GM18861 (cell line): ENCODE measurements at regions not wholly inside any gene's neighbourhood (a gene's known extent, or its start where the extent isn't known, plus 50 kb on each side); places are given as distances from the start of the nearest gene placed in this dataset.
"Not testable (repeated sequence)": the region's sequence is repeated elsewhere in the genome, so short reads cannot be mapped to it uniquely, and the experiment has no call there.

Source experiments
- ATAC-seq: cut with Tn5 transposase; IDR thresholded peaks from one replicate; pipeline ENCODE4 v1.9.1; 2021; ENCODE audit not compliant: unreplicated experiment

DNA sequence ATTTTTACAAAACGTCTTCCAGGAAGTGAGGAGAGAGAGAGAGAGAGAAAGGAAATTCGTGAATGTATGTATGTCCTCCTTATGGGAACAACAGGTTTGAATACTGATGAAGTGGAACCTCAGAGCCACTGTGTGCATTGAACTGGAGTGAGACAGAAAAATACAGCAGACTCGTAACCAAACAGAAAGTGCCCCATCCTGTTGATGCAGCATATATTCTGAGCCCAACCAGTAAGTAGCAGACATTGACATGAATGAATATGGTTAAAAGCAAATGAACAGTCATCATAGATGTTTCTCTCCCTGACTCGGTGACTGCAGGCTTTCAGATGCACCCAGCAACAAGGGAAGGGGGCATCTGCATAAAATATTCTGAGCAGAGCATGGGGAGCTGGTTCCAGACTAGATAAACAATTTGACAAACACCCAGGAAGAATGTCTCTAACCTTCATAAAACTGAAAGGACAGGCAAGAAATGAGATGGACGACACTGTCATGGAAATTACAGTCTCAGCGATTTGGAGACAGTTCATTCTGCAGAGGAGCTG lies 471.0 kb upstream of the PBX1 start:
- ATAC-seq: no peak

DNA sequence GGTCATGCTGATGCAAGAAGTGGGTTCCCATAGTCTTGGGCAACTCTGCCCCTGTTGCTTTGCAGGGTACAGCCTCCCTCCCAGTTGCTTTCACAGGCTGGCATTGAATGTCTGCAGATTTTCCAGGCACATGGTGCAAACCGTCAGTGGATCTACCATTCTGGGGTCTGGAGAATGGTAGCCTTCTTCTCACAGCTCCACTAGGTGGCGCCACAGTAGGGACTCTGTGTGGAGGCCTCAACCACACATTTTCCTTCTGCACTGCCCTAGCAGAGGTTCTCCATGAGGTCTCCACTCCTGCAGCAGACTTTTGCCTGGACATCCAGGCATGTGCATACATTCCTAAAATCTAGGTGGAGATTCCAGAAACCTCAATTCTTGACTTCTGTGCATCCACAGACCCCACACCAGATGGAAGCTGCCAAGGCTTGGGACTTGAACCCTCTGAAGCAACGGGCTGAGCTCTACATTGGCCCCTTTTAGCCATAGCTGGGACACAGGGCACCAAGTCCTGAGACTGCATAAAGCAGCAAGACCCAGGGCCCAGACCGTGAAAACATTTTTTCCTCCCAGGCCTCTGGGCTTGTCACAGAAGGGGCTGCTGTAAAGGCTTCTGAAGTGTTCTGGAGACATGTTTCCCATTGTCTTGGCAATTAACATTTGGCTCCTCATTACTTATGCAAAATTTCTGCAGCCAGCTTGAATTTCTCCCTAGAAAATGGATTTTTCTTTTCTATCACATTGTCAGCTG lies 466.2 kb upstream of the PBX1 start:
- ATAC-seq: no peak

DNA sequence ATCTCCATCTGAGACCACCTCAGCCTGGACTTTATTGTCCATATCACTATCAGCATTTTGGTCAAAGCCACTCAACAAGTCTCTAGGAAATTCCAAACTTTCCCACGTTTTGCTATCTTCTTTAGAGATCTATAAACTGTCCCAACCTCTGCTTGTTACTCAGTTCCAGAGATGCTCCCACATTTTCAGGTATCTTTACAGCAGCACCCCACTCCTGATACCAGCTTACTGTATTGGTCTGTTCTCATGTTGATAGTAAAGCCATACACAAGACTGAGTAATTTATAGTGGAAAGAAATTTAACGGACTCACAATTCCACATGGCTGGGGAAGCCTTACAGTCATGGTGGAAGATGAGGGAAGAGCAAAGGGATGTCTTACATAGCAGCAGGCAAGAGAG lies 465.4 kb upstream of the PBX1 start:
- no peak for ATAC-seq

GRCh38 chr1:164101802-164102201 lies 457.2 kb upstream of the PBX1 start:
- ATAC-seq: no peak

DNA sequence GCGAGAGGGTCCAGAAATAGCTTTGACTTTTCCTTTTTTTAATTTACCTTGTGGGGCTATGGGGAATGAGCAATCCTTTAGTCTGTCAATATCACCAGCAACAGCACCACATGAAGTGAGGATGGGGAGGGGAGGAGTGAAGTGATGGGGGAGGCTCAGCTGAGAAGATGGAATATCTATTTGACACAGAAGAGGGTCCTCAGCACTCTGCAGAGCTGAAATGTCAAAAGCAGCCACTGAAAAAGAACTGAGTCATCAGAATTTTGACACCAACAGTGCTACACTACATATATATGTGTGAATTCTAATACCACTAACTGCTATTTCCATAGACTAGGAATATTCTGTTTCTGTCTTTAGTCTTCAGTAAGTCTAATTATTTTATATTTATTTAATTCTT lies 427.0 kb upstream of the PBX1 start:
- ATAC-seq: no peak

DNA sequence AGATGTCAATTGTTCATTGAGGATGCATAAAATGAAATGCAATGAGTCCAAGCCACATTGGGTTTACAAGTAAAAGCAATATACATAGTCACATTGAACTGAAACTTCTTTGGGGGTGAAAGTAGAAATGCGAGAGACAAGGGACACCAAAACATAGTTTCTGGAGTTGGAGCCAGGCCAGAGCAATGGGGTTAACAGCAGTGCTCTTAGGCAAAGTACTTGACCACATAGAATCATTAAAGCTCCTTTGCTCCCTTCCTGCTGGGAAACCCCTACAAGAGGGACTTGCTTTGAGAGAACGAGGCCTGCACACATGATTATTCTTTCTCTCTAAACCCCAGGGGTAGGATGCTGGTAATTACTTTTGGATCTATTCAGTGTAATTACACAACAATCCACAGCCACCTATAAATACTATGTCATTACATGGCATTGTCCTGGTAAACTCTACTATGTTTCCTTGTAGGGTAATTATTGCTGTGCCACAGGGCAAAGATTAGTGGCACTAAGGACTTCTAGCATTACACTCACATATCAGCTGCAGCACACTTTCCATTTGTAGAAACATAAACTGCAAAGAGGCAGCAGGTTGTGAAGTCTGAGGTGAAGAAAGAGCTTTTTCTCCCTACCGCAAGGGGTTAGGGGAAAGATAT lies 421.6 kb upstream of the PBX1 start:
- no peak for ATAC-seq

DNA sequence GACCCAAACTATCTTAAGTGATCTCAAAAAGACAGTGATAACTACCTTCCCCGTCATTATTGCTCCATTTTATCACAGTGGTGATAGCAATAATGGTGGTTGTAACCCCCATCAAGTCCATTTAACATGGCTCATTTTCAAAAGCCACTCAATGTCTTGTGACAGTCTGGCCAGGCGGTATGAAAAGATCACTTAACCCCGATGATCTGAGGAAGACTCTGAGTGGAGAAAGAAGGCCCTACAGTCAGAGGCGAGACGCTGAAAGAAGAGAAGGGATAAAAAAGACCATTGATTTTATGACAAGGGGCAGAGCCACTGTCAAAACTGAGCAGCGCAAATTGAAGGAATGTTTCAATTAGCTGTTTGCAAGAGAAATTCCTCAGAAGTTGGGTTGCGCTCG lies 417.2 kb upstream of the PBX1 start:
- no peak for ATAC-seq

DNA sequence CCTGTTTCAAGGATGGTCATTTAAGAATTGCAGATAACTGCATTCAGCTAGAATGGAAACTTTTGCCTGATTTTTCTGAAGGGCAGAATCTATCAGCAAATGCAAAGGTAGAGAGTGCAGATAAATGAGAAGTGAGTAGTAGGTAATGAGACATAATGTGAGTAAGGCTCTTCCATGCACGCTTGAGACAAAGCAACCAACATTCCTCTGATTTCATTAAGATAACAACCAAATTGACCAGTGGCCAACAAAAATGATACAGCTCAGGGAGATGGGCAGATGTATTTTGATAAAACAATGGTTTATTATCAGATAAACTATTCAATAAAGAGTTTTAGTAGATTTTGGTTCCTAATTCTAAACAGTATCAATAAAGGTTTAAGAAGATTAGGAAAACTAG lies 404.4 kb upstream of the PBX1 start:
- no peak for ATAC-seq

DNA sequence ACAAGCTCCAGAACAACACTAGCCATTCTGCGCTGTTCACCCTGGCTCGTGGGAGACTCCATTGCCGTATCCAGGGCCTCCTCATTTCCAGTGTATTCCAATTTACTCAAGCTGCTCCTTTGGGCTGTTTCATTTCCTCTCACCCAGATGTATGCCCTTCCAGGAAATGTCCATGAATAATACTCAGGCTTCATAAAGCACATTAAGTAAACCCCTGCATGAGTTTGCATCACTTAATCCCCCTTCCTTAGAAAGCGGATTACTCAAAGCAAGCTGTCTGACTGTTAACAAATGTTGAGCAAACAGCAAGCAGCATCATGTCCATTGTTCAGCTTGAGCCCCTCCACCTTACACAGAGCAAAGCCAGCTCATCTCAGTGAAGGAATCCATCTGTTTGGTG lies 403.6 kb upstream of the PBX1 start:
- no peak for ATAC-seq

DNA sequence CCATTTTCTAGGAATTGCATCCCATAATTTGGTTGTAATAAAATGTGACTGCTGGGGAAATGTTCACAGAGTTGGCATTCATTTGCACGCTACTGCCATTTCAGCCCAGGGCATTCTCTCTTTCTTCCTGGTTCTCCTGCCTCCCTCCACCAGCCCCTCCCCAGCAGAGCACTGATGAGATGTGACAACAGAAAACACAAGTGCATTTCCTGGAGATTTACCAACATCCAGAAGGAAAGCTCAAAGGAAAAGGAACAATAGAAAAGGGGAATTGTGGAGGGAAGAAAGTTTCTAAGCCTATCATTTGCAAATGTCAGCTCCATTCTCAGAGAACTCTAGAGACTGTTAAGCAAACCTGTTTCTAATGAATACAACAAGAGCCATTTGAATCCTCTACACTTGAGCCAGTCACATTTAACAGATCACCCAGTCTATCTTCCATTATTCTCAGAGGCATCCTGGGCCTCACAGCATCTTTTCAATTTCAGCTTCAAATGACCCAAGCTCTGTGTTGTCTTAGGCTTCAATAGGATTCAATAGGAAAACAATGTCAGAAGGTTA lies 395.6 kb upstream of the PBX1 start:
- ATAC-seq: no peak

DNA sequence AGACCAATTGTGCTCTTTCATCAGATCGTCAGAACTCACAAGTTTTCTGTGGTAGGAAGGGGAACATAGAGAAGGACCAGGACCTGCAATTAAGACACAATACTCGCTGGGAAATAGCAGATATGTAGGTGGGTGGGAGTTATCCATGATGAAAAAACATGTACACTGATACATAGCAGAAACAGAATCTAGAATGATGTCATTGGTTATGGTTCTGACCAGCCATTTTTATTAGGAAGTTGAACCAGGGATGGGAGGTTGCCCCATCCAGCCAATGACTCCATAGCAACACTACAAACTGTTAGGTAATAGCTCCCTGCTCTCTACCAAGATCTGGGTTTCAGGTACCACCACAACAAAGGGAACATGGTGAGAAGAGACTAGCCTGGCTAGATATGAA lies 393.5 kb upstream of the PBX1 start:
- no peak for ATAC-seq

GRCh38 chr1:164166454-164166853 lies 392.5 kb upstream of the PBX1 start:
- ATAC-seq: not testable (repeated sequence)

GRCh38 chr1:164177118-164177517 lies 381.9 kb upstream of the PBX1 start:
- no peak for ATAC-seq

DNA sequence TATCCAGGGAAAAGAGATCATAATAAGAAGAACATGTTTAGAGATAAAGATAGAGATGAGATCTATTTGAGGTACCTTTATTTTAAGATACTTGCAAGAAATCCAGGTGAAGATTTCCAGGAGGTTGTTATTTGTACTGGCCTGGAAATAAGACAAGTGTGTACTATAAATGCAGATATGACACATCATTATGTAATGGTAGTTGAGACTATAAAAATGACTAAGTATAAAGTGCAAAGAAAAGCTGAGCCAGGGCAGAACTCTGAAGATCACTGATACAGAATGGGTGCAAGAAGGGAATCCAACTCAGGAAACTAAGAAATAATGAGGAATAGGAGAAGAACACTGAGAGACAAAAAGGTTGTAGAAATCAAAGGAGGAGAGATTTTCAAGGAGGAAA lies 378.2 kb upstream of the PBX1 start:
- no peak for ATAC-seq

GRCh38 chr1:164183854-164184635 lies 374.9 kb upstream of the PBX1 start:
- ATAC-seq: no peak

DNA sequence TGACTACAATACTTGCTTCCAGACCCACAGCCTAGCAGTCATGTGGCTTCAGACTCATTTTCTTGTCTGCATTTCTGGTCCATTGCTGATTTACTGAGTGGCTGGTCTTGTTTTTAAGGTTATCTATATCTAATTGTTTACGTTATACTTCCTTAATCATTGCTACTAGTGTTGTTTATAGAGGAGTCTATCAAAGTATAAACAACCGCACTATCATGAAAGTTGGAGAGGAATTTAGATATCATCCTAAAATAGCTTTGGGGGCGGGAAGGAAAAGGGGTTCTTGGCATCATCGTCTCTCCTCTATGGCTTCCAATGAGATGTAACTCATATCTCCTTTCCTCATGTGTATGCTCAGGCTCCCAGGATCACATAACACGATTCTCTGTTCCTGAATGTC lies 372.1 kb upstream of the PBX1 start:
- no peak for ATAC-seq

GRCh38 chr1:164188497-164188896 lies 370.5 kb upstream of the PBX1 start:
- ATAC-seq: no peak

DNA sequence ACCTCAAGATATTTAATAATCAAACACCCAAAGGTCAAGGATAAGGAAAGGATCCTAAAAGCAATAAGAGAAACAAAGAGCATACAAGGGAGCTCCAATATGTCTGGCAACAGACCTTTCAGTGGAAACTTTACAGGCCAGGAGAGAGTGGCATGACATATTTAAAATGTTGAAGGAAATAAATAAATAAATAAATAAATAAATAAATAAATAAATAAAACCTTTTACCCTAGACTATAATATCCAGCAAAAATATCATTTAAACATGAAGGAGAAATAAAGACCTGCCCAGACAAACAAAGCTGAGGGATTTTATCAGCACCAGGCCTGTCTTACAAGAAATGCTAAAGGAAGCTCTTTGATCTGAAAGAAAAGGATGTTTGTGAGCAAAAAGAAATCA lies 367.8 kb upstream of the PBX1 start:
- no peak for ATAC-seq

DNA sequence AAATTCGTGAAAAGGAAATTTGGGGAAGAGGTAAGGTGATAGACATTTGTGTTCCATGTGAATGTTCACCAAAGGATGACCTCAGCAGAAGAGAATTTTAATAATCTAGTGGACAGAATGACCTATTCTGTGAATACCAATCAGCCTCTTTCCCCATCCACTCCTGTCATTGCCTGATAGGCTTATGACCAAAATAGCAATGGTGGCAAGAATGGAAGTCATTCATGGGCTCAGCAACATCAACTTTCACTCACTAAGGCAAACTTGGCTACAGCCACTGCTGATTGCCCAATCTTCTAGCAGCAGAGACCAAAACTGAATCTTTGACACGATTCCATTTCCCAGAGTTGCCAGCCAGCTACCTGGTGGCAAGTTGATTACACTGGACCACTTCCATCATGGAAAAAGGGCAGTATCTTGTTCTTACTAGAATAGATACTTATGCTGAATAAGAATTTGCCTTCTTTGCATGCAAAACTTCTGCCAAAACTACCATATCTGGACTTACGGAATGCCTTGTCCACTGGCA lies 348.7 kb upstream of the PBX1 start:
- ATAC-seq: no peak

GRCh38 chr1:164223378-164223777 lies 335.6 kb upstream of the PBX1 start:
- no peak for ATAC-seq

DNA sequence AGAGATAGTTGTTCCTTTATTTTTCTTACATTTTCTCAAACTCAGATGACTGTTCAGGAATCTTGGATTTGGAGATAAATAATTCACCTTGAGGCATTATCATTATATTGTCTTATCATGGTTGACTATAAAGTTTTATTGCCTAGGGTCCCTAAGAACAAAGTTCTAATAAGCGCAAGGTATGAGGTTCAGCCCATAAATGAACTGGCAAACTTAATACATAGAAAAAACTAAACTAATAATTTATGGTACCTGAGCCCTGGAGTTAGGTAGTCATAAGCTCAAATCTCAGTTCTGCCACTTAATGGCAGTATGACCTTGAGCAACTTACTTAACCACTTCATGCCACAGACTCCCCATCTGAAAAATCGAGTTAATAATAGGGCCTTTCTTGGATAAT lies 334.0 kb upstream of the PBX1 start:
- no peak for ATAC-seq
